GM12878 (cell line): ENCODE measurements at regions not wholly inside any gene's neighbourhood (a gene's known extent, or its start where the extent isn't known, plus 50 kb on each side); places are given as distances from the start of the nearest gene placed in this dataset.

Experiments
- BMI1 ChIP-seq: fragments of 450-650 bp; IDR thresholded peaks from 2 replicates; pipeline ENCODE4 v1.6.1; 2016; ENCODE audit warnings: mild to moderate bottlenecking, moderate library complexity, borderline replicate concordance
- BRCA1 ChIP-seq: IDR thresholded peaks from 2 replicates; pipeline ENCODE4 v1.6.1; 2011; ENCODE audit warnings: low read depth, low read length, improper control_type of control experiment
- CEBPB ChIP-seq, 2 experiments: fragments of 150-350 bp in 1 of 2; IDR thresholded peaks; 2 replicates each; pipeline ENCODE4 v1.6.1; 2012 to 2014; ENCODE audit warnings: low read depth in 2 of 2, low read length in 2 of 2, borderline replicate concordance in 1 of 2, inconsistent platforms in 1 of 2
- ESRRA ChIP-seq: IDR thresholded peaks from 2 replicates; pipeline ENCODE4 v1.6.1; 2012; ENCODE audit warnings: mild to moderate bottlenecking, low read length, improper control_type of control experiment
- HDAC2 ChIP-seq: fragments of 200-600 bp; sonication (generic); IDR thresholded peaks from 2 replicates; pipeline ENCODE4 v1.6.1; 2017
- LARP7 ChIP-seq: fragments of 450-650 bp; IDR thresholded peaks from 2 replicates; pipeline ENCODE4 v1.6.1; 2017; ENCODE audit warnings: mild to moderate bottlenecking
- MXI1 ChIP-seq: fragments of 150-350 bp; IDR thresholded peaks from 2 replicates; pipeline ENCODE4 v1.6.1; 2011; ENCODE audit warnings: low read depth, mild to moderate bottlenecking, inconsistent platforms, low read length, improper control_type of control experiment
- MYC ChIP-seq: IDR thresholded peaks from 2 replicates; pipeline ENCODE4 v1.6.1; 2011; ENCODE audit warnings: mild to moderate bottlenecking, low read length, moderate library complexity, inconsistent platforms; ENCODE audit not compliant: insufficient read depth, insufficient replicate concordance, insufficient read length, severe bottlenecking
- POLR2A ChIP-seq: IDR thresholded peaks from 2 replicates; pipeline ENCODE4 v1.6.1; 2011; ENCODE audit warnings: low read depth, mild to moderate bottlenecking, low read length
- RB1 ChIP-seq: fragments of 450-650 bp; formaldehyde crosslinking; IDR thresholded peaks from 2 replicates; pipeline ENCODE4 v1.6.1; 2017; ENCODE audit warnings: mild to moderate bottlenecking, borderline replicate concordance
- SIX5 ChIP-seq: IDR thresholded peaks from 2 replicates; pipeline ENCODE4 v1.6.1; 2011; ENCODE audit warnings: mild to moderate bottlenecking, low read depth, low read length, moderate library complexity; ENCODE audit not compliant: severe bottlenecking
- SMAD1 ChIP-seq: fragments of 450-650 bp; IDR thresholded peaks from 2 replicates; pipeline ENCODE4 v1.6.1; 2018; ENCODE audit warnings: mild to moderate bottlenecking, low read depth; ENCODE audit not compliant: partially characterized antibody
- SP1 ChIP-seq: IDR thresholded peaks from one replicate; pipeline ENCODE4 v1.6.1; 2011; ENCODE audit warnings: low read depth, low read length
- SPI1 ChIP-seq: IDR thresholded peaks from 2 replicates; pipeline ENCODE4 v1.6.1; 2011; ENCODE audit warnings: low read depth, mild to moderate bottlenecking, low read length, moderate library complexity, borderline replicate concordance; ENCODE audit not compliant: insufficient read depth
- TAF1 ChIP-seq: IDR thresholded peaks from 2 replicates; pipeline ENCODE4 v1.6.1; 2011; ENCODE audit warnings: mild to moderate bottlenecking, low read depth, low read length, borderline replicate concordance
- TCF3 ChIP-seq: IDR thresholded peaks from 2 replicates; pipeline ENCODE4 v1.6.1; 2012; ENCODE audit warnings: low read depth, mild to moderate bottlenecking, low read length, borderline replicate concordance; ENCODE audit not compliant: insufficient read depth
- ZNF24 ChIP-seq: fragments of 450-650 bp; IDR thresholded peaks from 2 replicates; pipeline ENCODE4 v1.6.1; 2017; ENCODE audit warnings: antibody characterized with exemption, mild to moderate bottlenecking
- TF ChIP-seq, protein P1 (sequence below): fragments of 450-650 bp; IDR thresholded peaks from 2 replicates; pipeline ENCODE4 v1.6.1; 2018; ENCODE audit warnings: mild to moderate bottlenecking, low read depth, moderate library complexity; ENCODE audit not compliant: partially characterized antibody
- TF ChIP-seq, protein P2 (sequence below): IDR thresholded peaks from 2 replicates; pipeline ENCODE4 v1.6.1; 2011; ENCODE audit warnings: mild to moderate bottlenecking, low read depth, low read length, moderate library complexity; ENCODE audit not compliant: insufficient replicate concordance
- TF ChIP-seq, protein P3 (sequence below): fragments of 450-650 bp; IDR thresholded peaks from 2 replicates; pipeline ENCODE4 v1.6.1; 2018; ENCODE audit warnings: borderline replicate concordance, mild to moderate bottlenecking; ENCODE audit not compliant: partially characterized antibody
- TF ChIP-seq, protein P4 (sequence below), 3 experiments: IDR thresholded peaks in 2 of 3; conservative IDR thresholded peaks in 1 of 3; 2 replicates each; pipeline ENCODE4 v1.5.1; 2011; ENCODE audit warnings: low read depth in 3 of 3, low read length in 3 of 3, mild to moderate bottlenecking in 3 of 3, control low read depth in 2 of 3, moderate library complexity in 2 of 3, inconsistent platforms in 1 of 3, mixed read lengths in 1 of 3; ENCODE audit not compliant: control insufficient read depth in 2 of 3, insufficient read depth in 1 of 3; ENCODE audit errors: extremely low read depth in 1 of 3

DNA sequence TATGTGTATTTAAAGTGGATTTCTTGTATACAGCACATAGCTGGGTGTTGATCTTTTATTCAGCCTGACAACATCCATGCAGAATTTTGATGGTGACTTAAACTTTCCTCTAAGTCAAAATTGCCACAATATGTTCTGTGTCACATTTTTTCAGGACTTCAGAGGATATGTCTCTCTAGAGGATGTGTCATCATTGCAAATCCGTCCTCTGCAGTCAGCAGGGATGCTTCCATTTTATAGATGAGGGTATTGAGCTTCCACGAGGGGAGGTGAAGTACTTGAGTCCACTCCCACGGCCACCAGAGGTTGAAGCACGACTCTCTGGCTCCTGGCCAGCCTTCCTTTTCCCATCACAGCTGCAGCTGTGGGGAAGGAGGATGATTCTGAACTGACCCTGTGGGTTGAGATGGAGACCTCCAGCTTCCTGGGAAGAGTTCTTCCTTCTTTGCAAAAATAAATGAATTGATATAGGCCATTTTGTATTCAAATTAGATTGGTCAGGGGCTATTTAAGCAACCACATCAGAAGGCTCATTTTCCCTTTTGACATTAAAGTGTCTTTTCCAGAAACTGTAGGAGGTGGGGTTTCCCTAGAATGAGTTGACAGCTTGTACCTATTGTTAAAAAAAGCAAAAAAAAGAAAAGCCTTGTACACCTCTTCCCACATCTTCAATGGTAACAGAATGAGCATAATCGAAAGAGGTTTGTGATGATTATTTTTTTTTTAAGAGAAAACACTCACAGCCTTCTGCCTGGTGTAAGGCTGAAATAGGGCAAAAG lies 55.2 kb upstream of the MYEOV start (continued):
- TF ChIP-seq MYC: no peak
- TF ChIP-seq SP1: no peak
- TF ChIP-seq SPI1: no peak
- TF ChIP-seq, protein P1, sequence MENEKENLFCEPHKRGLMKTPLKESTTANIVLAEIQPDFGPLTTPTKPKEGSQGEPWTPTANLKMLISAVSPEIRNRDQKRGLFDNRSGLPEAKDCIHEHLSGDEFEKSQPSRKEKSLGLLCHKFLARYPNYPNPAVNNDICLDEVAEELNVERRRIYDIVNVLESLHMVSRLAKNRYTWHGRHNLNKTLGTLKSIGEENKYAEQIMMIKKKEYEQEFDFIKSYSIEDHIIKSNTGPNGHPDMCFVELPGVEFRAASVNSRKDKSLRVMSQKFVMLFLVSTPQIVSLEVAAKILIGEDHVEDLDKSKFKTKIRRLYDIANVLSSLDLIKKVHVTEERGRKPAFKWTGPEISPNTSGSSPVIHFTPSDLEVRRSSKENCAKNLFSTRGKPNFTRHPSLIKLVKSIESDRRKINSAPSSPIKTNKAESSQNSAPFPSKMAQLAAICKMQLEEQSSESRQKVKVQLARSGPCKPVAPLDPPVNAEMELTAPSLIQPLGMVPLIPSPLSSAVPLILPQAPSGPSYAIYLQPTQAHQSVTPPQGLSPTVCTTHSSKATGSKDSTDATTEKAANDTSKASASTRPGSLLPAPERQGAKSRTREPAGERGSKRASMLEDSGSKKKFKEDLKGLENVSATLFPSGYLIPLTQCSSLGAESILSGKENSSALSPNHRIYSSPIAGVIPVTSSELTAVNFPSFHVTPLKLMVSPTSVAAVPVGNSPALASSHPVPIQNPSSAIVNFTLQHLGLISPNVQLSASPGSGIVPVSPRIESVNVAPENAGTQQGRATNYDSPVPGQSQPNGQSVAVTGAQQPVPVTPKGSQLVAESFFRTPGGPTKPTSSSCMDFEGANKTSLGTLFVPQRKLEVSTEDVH: no peak
- TF ChIP-seq LARP7: no peak
- TF ChIP-seq, protein P2, sequence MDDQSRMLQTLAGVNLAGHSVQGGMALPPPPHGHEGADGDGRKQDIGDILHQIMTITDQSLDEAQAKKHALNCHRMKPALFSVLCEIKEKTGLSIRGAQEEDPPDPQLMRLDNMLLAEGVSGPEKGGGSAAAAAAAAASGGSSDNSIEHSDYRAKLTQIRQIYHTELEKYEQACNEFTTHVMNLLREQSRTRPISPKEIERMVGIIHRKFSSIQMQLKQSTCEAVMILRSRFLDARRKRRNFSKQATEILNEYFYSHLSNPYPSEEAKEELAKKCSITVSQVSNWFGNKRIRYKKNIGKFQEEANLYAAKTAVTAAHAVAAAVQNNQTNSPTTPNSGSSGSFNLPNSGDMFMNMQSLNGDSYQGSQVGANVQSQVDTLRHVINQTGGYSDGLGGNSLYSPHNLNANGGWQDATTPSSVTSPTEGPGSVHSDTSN: no peak
- TF ChIP-seq SMAD1: no peak
- TF ChIP-seq, protein P3, sequence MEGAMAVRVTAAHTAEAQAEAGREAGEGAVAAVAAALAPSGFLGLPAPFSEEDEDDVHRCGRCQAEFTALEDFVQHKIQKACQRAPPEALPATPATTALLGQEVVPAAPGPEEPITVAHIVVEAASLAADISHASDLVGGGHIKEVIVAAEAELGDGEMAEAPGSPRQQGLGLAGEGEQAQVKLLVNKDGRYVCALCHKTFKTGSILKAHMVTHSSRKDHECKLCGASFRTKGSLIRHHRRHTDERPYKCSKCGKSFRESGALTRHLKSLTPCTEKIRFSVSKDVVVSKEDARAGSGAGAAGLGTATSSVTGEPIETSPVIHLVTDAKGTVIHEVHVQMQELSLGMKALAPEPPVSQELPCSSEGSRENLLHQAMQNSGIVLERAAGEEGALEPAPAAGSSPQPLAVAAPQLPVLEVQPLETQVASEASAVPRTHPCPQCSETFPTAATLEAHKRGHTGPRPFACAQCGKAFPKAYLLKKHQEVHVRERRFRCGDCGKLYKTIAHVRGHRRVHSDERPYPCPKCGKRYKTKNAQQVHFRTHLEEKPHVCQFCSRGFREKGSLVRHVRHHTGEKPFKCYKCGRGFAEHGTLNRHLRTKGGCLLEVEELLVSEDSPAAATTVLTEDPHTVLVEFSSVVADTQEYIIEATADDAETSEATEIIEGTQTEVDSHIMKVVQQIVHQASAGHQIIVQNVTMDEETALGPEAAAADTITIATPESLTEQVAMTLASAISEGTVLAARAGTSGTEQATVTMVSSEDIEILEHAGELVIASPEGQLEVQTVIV: no peak
- TF ChIP-seq RB1: no peak
- TF ChIP-seq ESRRA: no peak
- TF ChIP-seq ZNF24: no peak
- no peak for TF ChIP-seq BRCA1
- no peak for TF ChIP-seq BMI1
- TF ChIP-seq POLR2A: no peak
- TF ChIP-seq HDAC2: no peak
- TF ChIP-seq TAF1: no peak
- no peak for TF ChIP-seq TCF3
- no peak for TF ChIP-seq CEBPB (IDR thresholded peaks at IDR 0.05; ENCODE audit: borderline replicate concordance in 1 of 2, low read depth in 2 of 2, low read length in 2 of 2)
- TF ChIP-seq, protein P4, sequence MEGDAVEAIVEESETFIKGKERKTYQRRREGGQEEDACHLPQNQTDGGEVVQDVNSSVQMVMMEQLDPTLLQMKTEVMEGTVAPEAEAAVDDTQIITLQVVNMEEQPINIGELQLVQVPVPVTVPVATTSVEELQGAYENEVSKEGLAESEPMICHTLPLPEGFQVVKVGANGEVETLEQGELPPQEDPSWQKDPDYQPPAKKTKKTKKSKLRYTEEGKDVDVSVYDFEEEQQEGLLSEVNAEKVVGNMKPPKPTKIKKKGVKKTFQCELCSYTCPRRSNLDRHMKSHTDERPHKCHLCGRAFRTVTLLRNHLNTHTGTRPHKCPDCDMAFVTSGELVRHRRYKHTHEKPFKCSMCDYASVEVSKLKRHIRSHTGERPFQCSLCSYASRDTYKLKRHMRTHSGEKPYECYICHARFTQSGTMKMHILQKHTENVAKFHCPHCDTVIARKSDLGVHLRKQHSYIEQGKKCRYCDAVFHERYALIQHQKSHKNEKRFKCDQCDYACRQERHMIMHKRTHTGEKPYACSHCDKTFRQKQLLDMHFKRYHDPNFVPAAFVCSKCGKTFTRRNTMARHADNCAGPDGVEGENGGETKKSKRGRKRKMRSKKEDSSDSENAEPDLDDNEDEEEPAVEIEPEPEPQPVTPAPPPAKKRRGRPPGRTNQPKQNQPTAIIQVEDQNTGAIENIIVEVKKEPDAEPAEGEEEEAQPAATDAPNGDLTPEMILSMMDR (IDR thresholded peaks at IDR 0.05 in 2 of 3, conservative IDR thresholded peaks at IDR 0.05 in 1 of 3; ENCODE audit: control insufficient read depth in 2 of 3, extremely low read depth in 1 of 3, insufficient read depth in 1 of 3, low read depth in 3 of 3, low read length in 3 of 3): no peak
- TF ChIP-seq MXI1: no peak
- no peak for TF ChIP-seq SIX5
